Hepatic stellate cell (primary cell): ENCODE measurements at regions not wholly inside any gene's neighbourhood (a gene's known extent, or its start where the extent isn't known, plus 50 kb on each side); places are given as distances from the start of the nearest gene placed in this dataset.
"Not testable (repeated sequence)": the region's sequence is repeated elsewhere in the genome, so short reads cannot be mapped to it uniquely, and the experiment has no call there.

Source experiments
- DNase-seq: peaks from one replicate; pipeline ENCODE4 v3.0.0; 2011; ENCODE audit warnings: low spot score

- DNase-seq: not testable (repeated sequence)
Measured at GRCh38 chr1:113305029-113305428, 85.3 kb upstream of the MAGI3 start.

GRCh38 chr1:113307771-113308445 is 82.4 kb upstream of the MAGI3 start:
- DNase-seq: no peak

- not testable (repeated sequence) for DNase-seq
Measured at GRCh38 chr1:113312651-113313050, 77.7 kb upstream of the MAGI3 start.

GRCh38 chr1:113314600-113314999 is 75.7 kb upstream of the MAGI3 start:
- no peak for DNase-seq

- no peak for DNase-seq
Measured at GRCh38 chr1:113320272-113320671, 70.0 kb upstream of the MAGI3 start.

- no peak for DNase-seq
Measured at GRCh38 chr1:113320972-113321680, 69.2 kb upstream of the MAGI3 start.

- DNase-seq: no peak
Measured at GRCh38 chr1:113321771-113322387, 68.4 kb upstream of the MAGI3 start.

GRCh38 chr1:113322439-113322838 is 67.9 kb upstream of the MAGI3 start:
- no peak for DNase-seq

GRCh38 chr1:113325022-113325421 is 65.3 kb upstream of the MAGI3 start:
- DNase-seq: no peak

- DNase-seq: no peak
Measured at GRCh38 chr1:113326976-113327375, 63.3 kb upstream of the MAGI3 start.

- no peak for DNase-seq
Measured at GRCh38 chr1:113333056-113333455, 57.3 kb upstream of the MAGI3 start.

GRCh38 chr1:113340038-113340437 is 50.3 kb upstream of the MAGI3 start:
- no peak for DNase-seq
